K562 (cell line): ENCODE measurements at regions not wholly inside any gene's neighbourhood (a gene's known extent, or its start where the extent isn't known, plus 50 kb on each side); places are given as distances from the start of the nearest gene placed in this dataset.

Source experiments
- ATAC-seq: fragments of 200-7000 bp; cut with Tn5 transposase; 3 replicates; pipeline ENCODE4 v1.9.1; 2020; ENCODE audit warnings: moderate library complexity
- BruUV-seq: library from RNA; stranded (reverse); fragments of 400-500 nt; replicated peaks from 2 replicates; lab custom pipeline; 2021; lab: Mats Ljungman, UMichigan
- CTCF ChIA-PET: fragments of 300-600 bp; formaldehyde crosslinking; extraction: SDS; loops from one replicate; lab custom pipeline; 2021; ENCODE audit warnings: low intra/inter-chr PET ratio; lab: Yijun Ruan, JAX
- POLR2A ChIA-PET: fragments of 300-600, 350-650 bp; sonication (Branson Sonifier 250); formaldehyde crosslinking; extraction: SDS; loops from one replicate; lab custom pipeline; 2021; ENCODE audit warnings: antibody characterized with exemption, inconsistent platforms; lab: Yijun Ruan, JAX
- DNase-seq, 4 experiments: peaks; one replicate each; pipeline versions ENCODE4 v3.0.0 to v3.0.0-alpha.2; 2011 to 2018; ENCODE audit warnings: low spot score in 3 of 4, mixed read lengths in 3 of 4; ENCODE audit errors: extremely low read depth in 1 of 4
- FAIRE-seq: peaks from 2 replicates; lab custom pipeline; 2011; peaks lifted over from hg19 to GRCh38; lab: Jason Lieb, UNC
- H2AFZ ChIP-seq: 2 replicates; pipeline ENCODE4 v1.6.0; 2011; ENCODE audit warnings: low read depth, low read length, control low read depth, inconsistent platforms
- H3K27ac ChIP-seq: fragments of 200-600 bp; 3 replicates; pipeline ENCODE4 v1.8.0; 2011; ENCODE audit warnings: low read depth, mild to moderate bottlenecking, control low read depth, inconsistent platforms, low read length, moderate library complexity, mixed read lengths; ENCODE audit errors: extremely low read depth
- H3K27me3 ChIP-seq, 2 experiments: fragments of 300-600 bp in 1 of 2; 2 replicates in 1 of 2; 3 replicates in 1 of 2; pipeline versions ENCODE4 v1.6.0 to v1.8.0; 2011; ENCODE audit warnings: inconsistent platforms in 2 of 2, low read length in 2 of 2, mild to moderate bottlenecking in 1 of 2, mixed read lengths in 1 of 2, moderate library complexity in 1 of 2; ENCODE audit not compliant: control insufficient read depth in 2 of 2, insufficient read depth in 2 of 2
- H3K36me3 ChIP-seq: fragments of 300-600 bp; 3 replicates; pipeline ENCODE4 v1.8.0; 2011; ENCODE audit warnings: mild to moderate bottlenecking, low read length, inconsistent platforms; ENCODE audit not compliant: control insufficient read depth, insufficient read depth
- H3K4me1 ChIP-seq, 2 experiments: fragments of 200-600 bp in 1 of 2; replicated peaks in 1 of 2; 2 replicates in 1 of 2; 3 replicates in 1 of 2; pipeline versions ENCODE4 v1.5.1 to v1.8.0; 2011; ENCODE audit warnings: inconsistent platforms in 2 of 2, low read length in 2 of 2, mild to moderate bottlenecking in 1 of 2, mixed read lengths in 1 of 2, moderate library complexity in 1 of 2; ENCODE audit not compliant: control insufficient read depth in 2 of 2, insufficient read depth in 2 of 2
- H3K4me2 ChIP-seq: 2 replicates; pipeline ENCODE4 v1.6.1; 2011; ENCODE audit warnings: low read length, control low read depth, inconsistent platforms, mixed read lengths; ENCODE audit not compliant: insufficient read depth
- H3K4me3 ChIP-seq: fragments of 200-600 bp; sonication (generic), shearing (Covaris generic); 2 replicates; pipeline ENCODE4 v1.5.1; 2016; ENCODE audit warnings: control low read depth, inconsistent platforms
- H3K79me2 ChIP-seq: fragments of 200-600 bp; 3 replicates; pipeline ENCODE4 v1.8.0; 2011; ENCODE audit warnings: low read length, inconsistent platforms; ENCODE audit not compliant: control insufficient read depth, insufficient read depth
- H3K9ac ChIP-seq, 2 experiments: 2 replicates each; pipeline versions ENCODE4 v1.6.0 to v1.6.1; 2011; ENCODE audit warnings: low read depth in 2 of 2, low read length in 2 of 2, control low read depth in 1 of 2, inconsistent platforms in 1 of 2, mild to moderate bottlenecking in 1 of 2, mixed read lengths in 1 of 2; ENCODE audit not compliant: insufficient read depth in 1 of 2
- H3K9me1 ChIP-seq: one replicate; pipeline ENCODE4 v1.6.0; 2011; ENCODE audit warnings: inconsistent platforms, mild to moderate bottlenecking, low read length, moderate library complexity; ENCODE audit not compliant: control insufficient read depth, insufficient read depth
- H3K9me3 ChIP-seq: replicated peaks from 2 replicates; pipeline ENCODE4 v1.5.1; 2011; ENCODE audit warnings: low read depth, low read length, inconsistent platforms; ENCODE audit not compliant: control insufficient read depth, insufficient read depth
- H4K20me1 ChIP-seq: replicated peaks from 2 replicates; pipeline ENCODE4 v1.6.1; 2011; ENCODE audit warnings: low read length, inconsistent platforms, mixed read lengths; ENCODE audit not compliant: control insufficient read depth, insufficient read depth
- ATF2 ChIP-seq: sonication (generic); formaldehyde crosslinking; IDR thresholded peaks from 2 replicates; pipeline ENCODE4 v1.8.1; 2022; ENCODE audit warnings: missing genetic modification reagents
- BRD9 ChIP-seq: fragments of 450-650 bp; IDR thresholded peaks from 2 replicates; pipeline ENCODE4 v1.6.1; 2018; ENCODE audit warnings: low read depth; ENCODE audit not compliant: partially characterized antibody
- EGR1 ChIP-seq: fragments of 450-650 bp; conservative IDR thresholded peaks from 2 replicates; pipeline ENCODE4 v1.6.1; 2017; ENCODE audit warnings: mild to moderate bottlenecking
- FOXK2 ChIP-seq, 2 experiments: fragments of 450-650 bp; IDR thresholded peaks in 1 of 2; conservative IDR thresholded peaks in 1 of 2; 2 replicates each; pipeline ENCODE4 v1.6.1; 2016; ENCODE audit warnings: low read depth in 2 of 2, mild to moderate bottlenecking in 1 of 2
- HDAC6 ChIP-seq: IDR thresholded peaks from 2 replicates; pipeline ENCODE4 v1.6.1; 2012; ENCODE audit warnings: low read depth, mild to moderate bottlenecking, control low read depth, inconsistent platforms, low read length, moderate library complexity
- HES1 ChIP-seq: fragments of 450-650 bp; IDR thresholded peaks from 2 replicates; pipeline ENCODE4 v1.6.1; 2016; ENCODE audit warnings: low read depth, mild to moderate bottlenecking, moderate library complexity
- NCOA1 ChIP-seq: fragments of 450-650 bp; IDR thresholded peaks from 2 replicates; pipeline ENCODE4 v1.6.1; 2016; ENCODE audit warnings: low read depth
- PHB2 ChIP-seq: fragments of 450-650 bp; IDR thresholded peaks from 2 replicates; pipeline ENCODE4 v1.6.1; 2017; ENCODE audit warnings: low read depth
- POLR2G ChIP-seq: fragments of 200-400 bp; formaldehyde crosslinking; IDR thresholded peaks from 2 replicates; pipeline ENCODE4 v1.6.1; 2017; ENCODE audit warnings: low read depth, mild to moderate bottlenecking, antibody characterized with exemption, low read length, moderate library complexity
- PURB ChIP-seq: sonication (generic); formaldehyde crosslinking; IDR thresholded peaks from 2 replicates; pipeline ENCODE4 v1.9.0; 2021; ENCODE audit warnings: low read depth, mild to moderate bottlenecking, missing genetic modification reagents
- RAD21 ChIP-seq, 2 experiments: fragments of 250-450 bp in 1 of 2; fragments of 450-650 bp in 1 of 2; sonication (Bioruptor Pico) in 1 of 2; formaldehyde crosslinking in 1 of 2; IDR thresholded peaks in 1 of 2; conservative IDR thresholded peaks in 1 of 2; 2 replicates each; pipeline versions ENCODE4 v1.4.0 to v1.8.0; 2020 to 2022; ENCODE audit warnings: mild to moderate bottlenecking in 2 of 2, moderate library complexity in 1 of 2
- RFX5 ChIP-seq: IDR thresholded peaks from 2 replicates; pipeline ENCODE4 v1.6.1; 2011; ENCODE audit warnings: low read depth, mild to moderate bottlenecking, improper control_type of control experiment, low read length
- TAF7 ChIP-seq: fragments of 450-650 bp; IDR thresholded peaks from 2 replicates; pipeline ENCODE4 v1.6.1; 2016; ENCODE audit warnings: missing genetic modification characterization, missing compliant biosample characterization
- TCF7L2 ChIP-seq: fragments of 150-350 bp; IDR thresholded peaks from 2 replicates; pipeline ENCODE4 v1.6.1; 2016; ENCODE audit warnings: low read depth, mild to moderate bottlenecking, low read length, moderate library complexity
- TEAD4 ChIP-seq, 2 experiments: sonication (generic) in 1 of 2; formaldehyde crosslinking in 1 of 2; IDR thresholded peaks; 2 replicates each; pipeline versions ENCODE4 v1.6.1 to v1.8.0; 2012 to 2022; ENCODE audit warnings: borderline replicate concordance in 1 of 2, inconsistent platforms in 1 of 2, low read length in 1 of 2, mild to moderate bottlenecking in 1 of 2, missing genetic modification reagents in 1 of 2
- THRB ChIP-seq: fragments of 450-650 bp; formaldehyde crosslinking; conservative IDR thresholded peaks from 2 replicates; pipeline ENCODE4 v1.4.0; 2022; ENCODE audit warnings: mild to moderate bottlenecking, missing genetic modification characterization
- XRCC5 ChIP-seq: fragments of 200-400 bp; formaldehyde crosslinking; IDR thresholded peaks from 2 replicates; pipeline ENCODE4 v1.6.1; 2017; ENCODE audit warnings: low read depth, mild to moderate bottlenecking, low read length
- ZBED1 ChIP-seq: IDR thresholded peaks from 2 replicates; pipeline ENCODE4 v1.6.1; 2014
- ZNF311 ChIP-seq: fragments of 250-450 bp; sonication (Bioruptor Pico); IDR thresholded peaks from 2 replicates; pipeline ENCODE4 v1.4.0; 2020; ENCODE audit warnings: mild to moderate bottlenecking, moderate library complexity
- ZNF41 ChIP-seq: fragments of 250-450 bp; sonication (Bioruptor Pico); conservative IDR thresholded peaks from 2 replicates; pipeline ENCODE4 v1.4.0; 2020; ENCODE audit warnings: mild to moderate bottlenecking
- ZNF76 ChIP-seq: fragments of 250-450 bp; sonication (Bioruptor Pico); IDR thresholded peaks from 2 replicates; pipeline ENCODE4 v1.4.0; 2020; ENCODE audit warnings: mild to moderate bottlenecking, moderate library complexity, borderline replicate concordance
- WGBS: fragments of 100-300 bp; shearing (Covaris generic); methylation state at CpG from one replicate; pipeline ENCODE4 v1.1.6; 2016; ENCODE audit warnings: low coverage, mixed read lengths; ENCODE audit not compliant: insufficient coverage; ENCODE audit errors: missing lambda C conversion rate; 5-methylcytosine and 5-hydroxymethylcytosine counted together
- in situ Hi-C: fragments of 300-500 bp; cut with MboI; formaldehyde crosslinking; loops from 4 replicates; pipeline ENCODE4 v1.15.0; 2018; ENCODE audit warnings: inconsistent platforms, mixed read lengths
- intact Hi-C: fragments of 100-400 bp; cut with micrococcal nuclease; formaldehyde crosslinking; loops from 2 replicates; pipeline ENCODE4 v1.14.2; 2022

GRCh38 chr6:50602292-50602691 lies 111.0 kb upstream of the TFAP2D start (continued):
- no peak for TF ChIP-seq ZNF76 (CRISPR knock-in tag)
- TF ChIP-seq RAD21 (CRISPR knock-in tag; conservative IDR thresholded peaks at IDR 0.05 in 1 of 2, IDR thresholded peaks at IDR 0.05 in 1 of 2) = peak; percentile 62 to 75
- TF ChIP-seq POLR2G = no peak
- TF ChIP-seq EGR1 = no peak
- TF ChIP-seq HES1 = no peak
- TF ChIP-seq PHB2 = no peak
- no peak for TF ChIP-seq TEAD4 (IDR thresholded peaks at IDR 0.05; ENCODE audit: low read length)
- TF ChIP-seq TEAD4 (CRISPR knock-in tag; IDR thresholded peaks at IDR 0.05; ENCODE audit: borderline replicate concordance) = no peak
- no peak for TF ChIP-seq BRD9
- TF ChIP-seq, all 486 proteins: peak for 5

- Histone ChIP-seq H3K9me1 (no peaks in the 10 kb centered on the region), H4K20me1 (no peaks in the 10 kb centered on the region), H3K79me2 (no peaks in the 10 kb centered on the region), H3K36me3 (no peaks in the 10 kb centered on the region), H3K27me3 (no peaks in the 10 kb centered on the region), H3K4me2 (no peak overlapping the region), H3K4me3 (no peak overlapping the region), H3K4me1 (no peaks in the 10 kb centered on the region), H3K9ac (no peak overlapping the region), H3K27ac (no peak overlapping the region), H2AFZ (no peak overlapping the region), H3K9me3 (no peaks in the 10 kb centered on the region)
- WGBS = 2% methylated on average over 5 of the region's 5 CpGs
- FAIRE-seq (no peak), DNase-seq (no peak), ATAC-seq (no peak)
- no TSS peak for BruUV-seq
- intact Hi-C loops (no loop called here), in situ Hi-C loops (no loop called here)
- ChIA-PET POLR2A (no interaction called here), CTCF (no interaction called here)
- TF ChIP-seq TAF7 (tag) = no peak
- TF ChIP-seq THRB (CRISPR knock-in tag) = no peak
- no peak for TF ChIP-seq XRCC5
- no peak for TF ChIP-seq NCOA1
- no peak for TF ChIP-seq ZNF311
- no peak for TF ChIP-seq HDAC6
- no peak for TF ChIP-seq ZBED1
- TF ChIP-seq ZNF41 (CRISPR knock-in tag) = no peak
- TF ChIP-seq FOXK2 (conservative IDR thresholded peaks at IDR 0.05 in 1 of 2, IDR thresholded peaks at IDR 0.05 in 1 of 2; ENCODE audit: low read depth in 2 of 2) = no peak
- no peak for TF ChIP-seq PURB
- no peak for TF ChIP-seq TCF7L2
- TF ChIP-seq ATF2 = no peak
- TF ChIP-seq RFX5 = no peak
Measured at GRCh38 chr6:50608421-50608820, 104.9 kb upstream of the TFAP2D start.
